GM12878 (cell line): ENCODE measurements at regions not wholly inside any gene's neighbourhood (a gene's known extent, or its start where the extent isn't known, plus 50 kb on each side); places are given as distances from the start of the nearest gene placed in this dataset.

Source experiments
- ATAC-seq: fragments of 200-7000 bp; cut with Tn5 transposase; 3 replicates; pipeline ENCODE4 v1.9.1; 2020; ENCODE audit warnings: mild to moderate bottlenecking, moderate library complexity
- BruUV-seq: library from RNA; stranded (reverse); fragments of 400-500 nt; replicated peaks from 2 replicates; lab custom pipeline; 2021; lab: Mats Ljungman, UMichigan
- CTCF ChIA-PET: fragments of 300-600 bp; sonication (Branson Sonifier 250); formaldehyde crosslinking; extraction: SDS; loops from one replicate; lab custom pipeline; 2021; ENCODE audit warnings: inconsistent platforms; lab: Yijun Ruan, JAX
- POLR2A ChIA-PET: fragments of 350-600 bp; formaldehyde crosslinking; extraction: SDS; loops from one replicate; lab custom pipeline; 2021; ENCODE audit warnings: inconsistent platforms; lab: Charles Lee
- RAD21 ChIA-PET: fragments of 300-600 bp; sonication (Branson Sonifier 250); formaldehyde crosslinking; loops from one replicate; lab custom pipeline; 2023; ENCODE audit warnings: antibody characterized with exemption; ENCODE audit not compliant: unreplicated experiment; lab: Charles Lee
- SMC1A ChIA-PET: fragments of 300-600 bp; sonication (Branson Sonifier 250); formaldehyde crosslinking; loops from one replicate; lab custom pipeline; 2023; ENCODE audit not compliant: unreplicated experiment, uncharacterized antibody; lab: Charles Lee
- DNase-seq: peaks from one replicate; pipeline ENCODE4 v3.0.0-alpha.2; 2011; ENCODE audit warnings: low read depth, low spot score
- FAIRE-seq: peaks from 3 replicates; lab custom pipeline; 2011; peaks lifted over from hg19 to GRCh38; lab: Jason Lieb, UNC
- H2AFZ ChIP-seq: 2 replicates; pipeline ENCODE4 v1.6.0; 2011; ENCODE audit warnings: low read depth, low read length, control low read depth; ENCODE audit not compliant: control insufficient read depth
- H3K27ac ChIP-seq: 2 replicates; pipeline ENCODE4 v1.5.1; 2011; ENCODE audit warnings: control low read depth; ENCODE audit not compliant: control insufficient read depth, insufficient read depth
- H3K27me3 ChIP-seq, 2 experiments: replicated peaks in 1 of 2; 2 replicates each; pipeline versions ENCODE4 v1.6.0 to v1.6.1; 2011; ENCODE audit warnings: low read length in 1 of 2; ENCODE audit not compliant: control insufficient read depth in 2 of 2, insufficient read depth in 2 of 2
- H3K36me3 ChIP-seq, 2 experiments: 2 replicates each; pipeline ENCODE4 v1.5.1; 2011; ENCODE audit warnings: low read length in 1 of 2; ENCODE audit not compliant: control insufficient read depth in 2 of 2, insufficient read depth in 2 of 2
- H3K4me1 ChIP-seq: 2 replicates; pipeline ENCODE4 v1.6.1; 2011; ENCODE audit warnings: mild to moderate bottlenecking, low read length, moderate library complexity, mixed read lengths; ENCODE audit not compliant: control insufficient read depth, insufficient read depth
- H3K4me2 ChIP-seq: 2 replicates; pipeline ENCODE4 v1.6.0; 2011; ENCODE audit warnings: control low read depth; ENCODE audit not compliant: control insufficient read depth, insufficient read depth
- H3K4me3 ChIP-seq: fragments of 200-600 bp; sonication (generic); 2 replicates; pipeline ENCODE4 v1.5.1; 2016
- H3K79me2 ChIP-seq: 2 replicates; pipeline ENCODE4 v1.6.0; 2011; ENCODE audit warnings: low read length; ENCODE audit not compliant: control insufficient read depth, insufficient read depth
- H3K9ac ChIP-seq: 2 replicates; pipeline ENCODE4 v1.8.0; 2011; ENCODE audit warnings: low read length, control low read depth, mixed read lengths; ENCODE audit not compliant: control insufficient read depth, insufficient read depth
- H3K9me3 ChIP-seq: replicated peaks from 3 replicates; pipeline ENCODE4 v1.5.1; 2011; ENCODE audit warnings: mild to moderate bottlenecking, low read length; ENCODE audit not compliant: control insufficient read depth, insufficient read depth
- H4K20me1 ChIP-seq: 2 replicates; pipeline ENCODE4 v1.6.0; 2011; ENCODE audit not compliant: control insufficient read depth, insufficient read depth
- BHLHE40 ChIP-seq, 2 experiments: fragments of 450-650 bp in 1 of 2; IDR thresholded peaks; 2 replicates each; pipeline ENCODE4 v1.6.1; 2011 to 2017; ENCODE audit warnings: low read depth in 2 of 2, borderline replicate concordance in 1 of 2, improper control_type of control experiment in 1 of 2, low read length in 1 of 2, mild to moderate bottlenecking in 1 of 2
- EGR1 ChIP-seq, 2 experiments: IDR thresholded peaks; 1 replicate in 1 of 2; 2 replicates in 1 of 2; pipeline ENCODE4 v1.6.1; 2011 to 2012; ENCODE audit warnings: low read depth in 2 of 2, low read length in 2 of 2, borderline replicate concordance in 1 of 2, mild to moderate bottlenecking in 1 of 2, moderate library complexity in 1 of 2
- ETV6 ChIP-seq, 2 experiments: fragments of 450-650 bp in 1 of 2; IDR thresholded peaks in 1 of 2; conservative IDR thresholded peaks in 1 of 2; 2 replicates each; pipeline ENCODE4 v1.6.1; 2014; ENCODE audit warnings: antibody characterized with exemption in 1 of 2, borderline replicate concordance in 1 of 2, low read depth in 1 of 2, mild to moderate bottlenecking in 1 of 2, moderate library complexity in 1 of 2
- IRF4 ChIP-seq: IDR thresholded peaks from 2 replicates; pipeline ENCODE4 v1.6.1; 2011; ENCODE audit warnings: low read depth, low read length
- KDM1A ChIP-seq: fragments of 200-600 bp; sonication (generic); IDR thresholded peaks from 2 replicates; pipeline ENCODE4 v1.6.1; 2016; ENCODE audit warnings: borderline replicate concordance
- NFXL1 ChIP-seq: fragments of 450-650 bp; IDR thresholded peaks from 2 replicates; pipeline ENCODE4 v1.6.1; 2017; ENCODE audit warnings: antibody characterized with exemption, mild to moderate bottlenecking, borderline replicate concordance
- NR2C1 ChIP-seq: fragments of 450-650 bp; IDR thresholded peaks from 2 replicates; pipeline ENCODE4 v1.6.1; 2017; ENCODE audit warnings: antibody characterized with exemption, mild to moderate bottlenecking, moderate library complexity
- SUPT20H ChIP-seq: IDR thresholded peaks from 2 replicates; pipeline ENCODE4 v1.6.1; 2011; ENCODE audit warnings: low read depth, mild to moderate bottlenecking, low read length, moderate library complexity, borderline replicate concordance; ENCODE audit not compliant: control insufficient read depth
- ZNF24 ChIP-seq: fragments of 450-650 bp; IDR thresholded peaks from 2 replicates; pipeline ENCODE4 v1.6.1; 2017; ENCODE audit warnings: antibody characterized with exemption, mild to moderate bottlenecking
- ZZZ3 ChIP-seq: IDR thresholded peaks from 2 replicates; pipeline ENCODE4 v1.6.1; 2011; ENCODE audit warnings: low read depth; ENCODE audit not compliant: control insufficient read depth, insufficient read length
- WGBS: methylation state at CpG from one replicate; pipeline ENCODE4 v1.1.6; 2016; ENCODE audit warnings: low lambda C conversion rate; ENCODE audit not compliant: insufficient replicate concordance, insufficient coverage; ENCODE audit errors: missing lambda C conversion rate; 5-methylcytosine and 5-hydroxymethylcytosine counted together
- in situ Hi-C: fragments of 300-500 bp; cut with MboI; formaldehyde crosslinking; loops from 9 replicates; pipeline ENCODE4 v1.14.3; 2018; ENCODE audit warnings: mixed read lengths
- intact Hi-C: fragments of 100-400 bp; cut with micrococcal nuclease; formaldehyde crosslinking; loops from one replicate; pipeline ENCODE4 v1.14.2; 2022; ENCODE audit not compliant: unreplicated experiment
- TF ChIP-seq, protein P1 (sequence below): fragments of 450-650 bp; IDR thresholded peaks from 2 replicates; pipeline ENCODE4 v1.6.1; 2018; ENCODE audit warnings: mild to moderate bottlenecking, low read depth, moderate library complexity; ENCODE audit not compliant: partially characterized antibody
- TF ChIP-seq, protein P2 (sequence below): fragments of 450-650 bp; IDR thresholded peaks from 2 replicates; pipeline ENCODE4 v1.6.1; 2017; ENCODE audit warnings: low read depth, mild to moderate bottlenecking, moderate library complexity

DNA sequence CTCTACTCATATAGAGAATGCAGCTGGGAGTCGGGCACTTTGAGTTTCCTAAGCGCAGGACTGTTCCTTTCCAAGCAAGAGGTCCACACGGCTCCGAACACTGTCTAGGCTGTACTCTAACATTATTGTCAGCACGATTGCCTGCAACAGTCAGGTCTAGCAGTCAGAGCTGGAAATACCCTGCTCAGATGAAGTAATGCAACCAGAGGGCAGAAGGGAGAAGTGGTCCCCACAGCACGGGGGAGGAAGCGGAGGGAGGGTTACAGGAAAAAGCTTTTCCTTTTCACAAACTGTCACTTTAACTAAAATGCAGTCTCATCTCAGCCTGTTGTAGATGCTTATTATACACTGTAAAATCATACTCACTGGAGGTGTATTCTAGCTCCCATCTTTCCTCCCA is 98.9 kb upstream of the SLC44A3 start (continued):
- TF ChIP-seq, protein P1, sequence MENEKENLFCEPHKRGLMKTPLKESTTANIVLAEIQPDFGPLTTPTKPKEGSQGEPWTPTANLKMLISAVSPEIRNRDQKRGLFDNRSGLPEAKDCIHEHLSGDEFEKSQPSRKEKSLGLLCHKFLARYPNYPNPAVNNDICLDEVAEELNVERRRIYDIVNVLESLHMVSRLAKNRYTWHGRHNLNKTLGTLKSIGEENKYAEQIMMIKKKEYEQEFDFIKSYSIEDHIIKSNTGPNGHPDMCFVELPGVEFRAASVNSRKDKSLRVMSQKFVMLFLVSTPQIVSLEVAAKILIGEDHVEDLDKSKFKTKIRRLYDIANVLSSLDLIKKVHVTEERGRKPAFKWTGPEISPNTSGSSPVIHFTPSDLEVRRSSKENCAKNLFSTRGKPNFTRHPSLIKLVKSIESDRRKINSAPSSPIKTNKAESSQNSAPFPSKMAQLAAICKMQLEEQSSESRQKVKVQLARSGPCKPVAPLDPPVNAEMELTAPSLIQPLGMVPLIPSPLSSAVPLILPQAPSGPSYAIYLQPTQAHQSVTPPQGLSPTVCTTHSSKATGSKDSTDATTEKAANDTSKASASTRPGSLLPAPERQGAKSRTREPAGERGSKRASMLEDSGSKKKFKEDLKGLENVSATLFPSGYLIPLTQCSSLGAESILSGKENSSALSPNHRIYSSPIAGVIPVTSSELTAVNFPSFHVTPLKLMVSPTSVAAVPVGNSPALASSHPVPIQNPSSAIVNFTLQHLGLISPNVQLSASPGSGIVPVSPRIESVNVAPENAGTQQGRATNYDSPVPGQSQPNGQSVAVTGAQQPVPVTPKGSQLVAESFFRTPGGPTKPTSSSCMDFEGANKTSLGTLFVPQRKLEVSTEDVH = no peak
- TF ChIP-seq ETV6 (conservative IDR thresholded peaks at IDR 0.05 in 1 of 2, IDR thresholded peaks at IDR 0.05 in 1 of 2; ENCODE audit: borderline replicate concordance in 1 of 2, low read depth in 1 of 2) (peak in 1 of 2 experiments; percentile 81; a peak in 2 of 4 replicates), EGR1 (IDR thresholded peaks at IDR 0.05; ENCODE audit: borderline replicate concordance in 1 of 2, low read depth in 2 of 2, low read length in 2 of 2) (peak in 1 of 2 experiments; percentile 52; a peak in 1 of 3 replicates), BHLHE40 (IDR thresholded peaks at IDR 0.05; ENCODE audit: borderline replicate concordance in 1 of 2, low read depth in 2 of 2, low read length in 1 of 2) (peak; percentile 35 to 51; a peak in 2 of 4 replicates)

DNA sequence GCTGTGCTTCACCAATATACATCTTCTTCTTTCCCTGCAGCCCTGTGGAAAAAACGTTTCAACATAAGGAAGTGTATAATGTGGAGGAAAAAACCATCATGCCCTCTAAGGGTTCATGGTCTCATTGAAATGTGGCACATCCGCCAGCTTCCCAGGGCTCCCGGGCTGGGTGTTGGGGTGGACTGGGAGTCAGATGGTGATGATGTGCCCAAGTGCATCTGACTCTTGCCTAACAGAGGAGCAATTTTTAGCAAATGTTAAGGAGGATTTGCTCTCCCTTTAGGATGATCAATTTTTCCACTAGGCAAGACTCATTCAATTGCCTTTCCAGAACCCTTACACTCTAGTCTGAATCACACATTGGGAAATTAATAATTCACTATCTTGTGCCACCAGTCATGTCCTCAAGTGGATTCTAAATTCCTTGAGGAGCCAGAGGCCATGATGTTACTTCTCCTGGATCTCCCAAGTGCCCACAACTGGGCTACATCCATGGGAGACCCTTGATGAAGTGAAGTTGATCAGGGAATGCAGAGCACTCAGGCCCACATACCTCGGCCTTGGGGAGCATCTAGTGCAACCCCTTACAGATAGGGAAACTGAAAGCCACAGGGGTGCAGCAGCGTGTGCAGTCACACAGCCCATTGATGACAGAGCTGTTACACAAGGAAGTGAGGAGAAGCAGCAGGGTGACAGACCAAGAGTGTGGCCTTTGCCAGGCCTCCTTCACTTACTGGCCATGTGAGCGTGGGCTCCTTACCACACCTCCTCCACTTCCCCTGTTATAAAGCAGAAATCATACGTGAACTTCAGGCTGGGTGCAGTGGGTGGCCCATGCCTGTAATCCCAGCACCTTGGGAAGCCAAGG is 100.0 kb upstream of the SLC44A3 start:
- H3K4me1 ChIP-seq = peaks cover 15% of the 10 kb centered on the region
- H3K4me2 ChIP-seq = peak overlapping the region; percentile 44; the same call in 1 of the 2 replicates
- H3K79me2 ChIP-seq = no peaks in the 10 kb centered on the region
- WGBS = 29% methylated on average over 7 of the region's 7 CpGs
- H2AFZ ChIP-seq = peak overlapping the region; percentile 84
- intact Hi-C loops (loop anchor here (5.0 kb wide), 2 partner anchors 53 to 72 kb away; no protein-coding TSS in a partner anchor), in situ Hi-C loops (no loop called here)
- ATAC-seq = peak; percentile 97
- H3K36me3 ChIP-seq = no peaks in the 10 kb centered on the region
- ChIA-PET CTCF (interaction anchor here (1.5 to 2.4 kb wide), 2 partner anchors 12 to 239 kb away, joined by 6 to 9 read pairs; no protein-coding TSS in a partner anchor), SMC1A (interaction anchor here (1.5 kb wide), 1 partner anchor 85 kb away, joined by 3 read pairs; no protein-coding TSS in a partner anchor), RAD21 (interaction anchor here (1.0 kb wide), 1 partner anchor 10 kb away, joined by 3 read pairs; no protein-coding TSS in a partner anchor), POLR2A (no interaction called here)
- peak; percentile 86 for FAIRE-seq
- peak overlapping the region; percentile 13; the same call in 1 of the 2 replicates for H3K4me3 ChIP-seq
- no peaks in the 10 kb centered on the region for H3K9me3 ChIP-seq
- H4K20me1 ChIP-seq = no peaks in the 10 kb centered on the region
- no peaks in the 10 kb centered on the region for H3K27me3 ChIP-seq
- no peak overlapping the region for H3K27ac ChIP-seq
- DNase-seq = peak; percentile 60
- no TSS peak for BruUV-seq
- H3K9ac ChIP-seq = peak overlapping the region; percentile 35; the same call in 1 of the 2 replicates
- TF ChIP-seq SUPT20H = no peak
- TF ChIP-seq IRF4 = 0 out of 2 replicates have a peak, but pooled peaks have one; percentile 18
- 0 out of 2 replicates have a peak, but pooled peaks have one; percentile 44 for TF ChIP-seq ZNF24
- no peak for TF ChIP-seq NR2C1
- TF ChIP-seq ZZZ3 = no peak
- TF ChIP-seq, protein P2, sequence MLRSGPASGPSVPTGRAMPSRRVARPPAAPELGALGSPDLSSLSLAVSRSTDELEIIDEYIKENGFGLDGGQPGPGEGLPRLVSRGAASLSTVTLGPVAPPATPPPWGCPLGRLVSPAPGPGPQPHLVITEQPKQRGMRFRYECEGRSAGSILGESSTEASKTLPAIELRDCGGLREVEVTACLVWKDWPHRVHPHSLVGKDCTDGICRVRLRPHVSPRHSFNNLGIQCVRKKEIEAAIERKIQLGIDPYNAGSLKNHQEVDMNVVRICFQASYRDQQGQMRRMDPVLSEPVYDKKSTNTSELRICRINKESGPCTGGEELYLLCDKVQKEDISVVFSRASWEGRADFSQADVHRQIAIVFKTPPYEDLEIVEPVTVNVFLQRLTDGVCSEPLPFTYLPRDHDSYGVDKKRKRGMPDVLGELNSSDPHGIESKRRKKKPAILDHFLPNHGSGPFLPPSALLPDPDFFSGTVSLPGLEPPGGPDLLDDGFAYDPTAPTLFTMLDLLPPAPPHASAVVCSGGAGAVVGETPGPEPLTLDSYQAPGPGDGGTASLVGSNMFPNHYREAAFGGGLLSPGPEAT = no peak
- TF ChIP-seq KDM1A = no peak
- no peak for TF ChIP-seq NFXL1
